Endothelial cell of umbilical vein (primary cell): ENCODE measurements at regions not wholly inside any gene's neighbourhood (a gene's known extent, or its start where the extent isn't known, plus 50 kb on each side); places are given as distances from the start of the nearest gene placed in this dataset.
"Not testable (repeated sequence)": the region's sequence is repeated elsewhere in the genome, so short reads cannot be mapped to it uniquely, and the experiment has no call there.

Experiments used
- EZH2 ChIP-seq: IDR thresholded peaks from 2 replicates; pipeline ENCODE4 v1.6.1; 2012; ENCODE audit warnings: borderline replicate concordance, low read depth, mild to moderate bottlenecking, moderate library complexity, low read length, inconsistent platforms; ENCODE audit not compliant: severe bottlenecking
- GATA2 ChIP-seq: IDR thresholded peaks from 2 replicates; pipeline ENCODE4 v1.7.0; 2011; ENCODE audit warnings: low read depth, mild to moderate bottlenecking, moderate library complexity, mixed read lengths, low read length; ENCODE audit not compliant: insufficient read length, insufficient read depth
- POLR2A ChIP-seq: IDR thresholded peaks from 2 replicates; pipeline ENCODE4 v1.6.1; 2012; ENCODE audit warnings: low read depth, mild to moderate bottlenecking, control low read depth, low read length
- TF ChIP-seq, protein P1 (sequence below), 2 donors: IDR thresholded peaks; 1 replicate in 1 of 2; 2 replicates in 1 of 2; pipeline ENCODE4 v1.5.1; 2011; ENCODE audit warnings: low read length in 2 of 2, mild to moderate bottlenecking in 2 of 2, moderate library complexity in 2 of 2, control low read depth in 1 of 2, inconsistent platforms in 1 of 2, low read depth in 1 of 2; ENCODE audit not compliant: insufficient read depth in 1 of 2; ENCODE audit errors: extremely low read depth in 1 of 2

DNA sequence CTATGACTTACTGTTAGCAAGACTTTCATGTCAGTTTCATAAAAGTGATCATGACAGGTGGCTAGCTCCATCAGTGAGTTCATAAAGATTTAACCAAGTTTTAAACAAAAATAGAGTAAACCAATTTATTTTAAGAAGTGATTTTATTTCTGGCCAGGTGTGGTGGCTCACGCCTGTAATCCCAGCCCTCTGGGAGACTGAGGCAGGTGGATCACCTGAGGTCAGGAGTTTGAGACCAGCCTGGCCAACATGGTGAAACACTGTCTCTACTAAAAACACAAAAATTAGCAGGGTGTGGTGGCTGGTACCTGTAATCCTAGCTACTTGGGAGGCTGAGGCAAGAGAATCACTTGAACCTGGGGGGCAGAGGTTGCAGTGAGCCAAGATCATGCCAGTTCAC lies 111.4 kb upstream of the MAP2 start:
- not testable (repeated sequence) for TF ChIP-seq POLR2A, EZH2, GATA2
- TF ChIP-seq, protein P1, sequence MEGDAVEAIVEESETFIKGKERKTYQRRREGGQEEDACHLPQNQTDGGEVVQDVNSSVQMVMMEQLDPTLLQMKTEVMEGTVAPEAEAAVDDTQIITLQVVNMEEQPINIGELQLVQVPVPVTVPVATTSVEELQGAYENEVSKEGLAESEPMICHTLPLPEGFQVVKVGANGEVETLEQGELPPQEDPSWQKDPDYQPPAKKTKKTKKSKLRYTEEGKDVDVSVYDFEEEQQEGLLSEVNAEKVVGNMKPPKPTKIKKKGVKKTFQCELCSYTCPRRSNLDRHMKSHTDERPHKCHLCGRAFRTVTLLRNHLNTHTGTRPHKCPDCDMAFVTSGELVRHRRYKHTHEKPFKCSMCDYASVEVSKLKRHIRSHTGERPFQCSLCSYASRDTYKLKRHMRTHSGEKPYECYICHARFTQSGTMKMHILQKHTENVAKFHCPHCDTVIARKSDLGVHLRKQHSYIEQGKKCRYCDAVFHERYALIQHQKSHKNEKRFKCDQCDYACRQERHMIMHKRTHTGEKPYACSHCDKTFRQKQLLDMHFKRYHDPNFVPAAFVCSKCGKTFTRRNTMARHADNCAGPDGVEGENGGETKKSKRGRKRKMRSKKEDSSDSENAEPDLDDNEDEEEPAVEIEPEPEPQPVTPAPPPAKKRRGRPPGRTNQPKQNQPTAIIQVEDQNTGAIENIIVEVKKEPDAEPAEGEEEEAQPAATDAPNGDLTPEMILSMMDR (IDR thresholded peaks at IDR 0.05; ENCODE audit: extremely low read depth in 1 of 2, insufficient read depth in 1 of 2, low read depth in 1 of 2, low read length in 2 of 2), result not testable (repeated sequence)
